ENCODE measurements at regions not wholly inside any gene's neighbourhood (a gene's known extent, or its start where the extent isn't known, plus 50 kb on each side); places are given as distances from the start of the nearest gene placed in this dataset.
"Not testable (repeated sequence)": the region's sequence is repeated elsewhere in the genome, so short reads cannot be mapped to it uniquely, and the experiment has no call there.

DNA sequence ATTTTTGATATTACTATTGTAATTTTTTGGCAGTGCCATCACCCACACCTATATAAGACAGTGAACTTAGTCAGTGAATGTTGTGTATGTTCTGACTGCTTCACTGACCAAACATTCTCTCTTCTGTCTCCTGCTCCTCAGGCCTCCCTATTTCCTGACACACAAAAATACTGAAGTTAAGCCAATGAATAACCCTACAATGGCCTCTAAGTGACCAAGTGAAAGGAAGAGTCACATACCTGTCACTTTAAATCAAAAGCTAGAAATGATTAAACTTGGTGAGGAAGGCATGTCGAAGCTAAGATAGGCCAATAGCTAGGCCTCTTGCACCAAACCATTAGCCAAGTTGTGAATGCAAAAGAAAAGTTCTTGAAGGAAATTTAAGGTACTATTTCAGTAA, 151.9 kb downstream of the RND3 start:
- no peaks in the 10 kb centered on the region for H3K27me3 ChIP-seq
- no peak for DNase-seq
- H3K9me3 ChIP-seq: no peaks in the 10 kb centered on the region
- no peaks in the 10 kb centered on the region for H3K36me3 ChIP-seq
- H3K4me1 ChIP-seq: no peaks in the 10 kb centered on the region
- TF ChIP-seq, protein P1, sequence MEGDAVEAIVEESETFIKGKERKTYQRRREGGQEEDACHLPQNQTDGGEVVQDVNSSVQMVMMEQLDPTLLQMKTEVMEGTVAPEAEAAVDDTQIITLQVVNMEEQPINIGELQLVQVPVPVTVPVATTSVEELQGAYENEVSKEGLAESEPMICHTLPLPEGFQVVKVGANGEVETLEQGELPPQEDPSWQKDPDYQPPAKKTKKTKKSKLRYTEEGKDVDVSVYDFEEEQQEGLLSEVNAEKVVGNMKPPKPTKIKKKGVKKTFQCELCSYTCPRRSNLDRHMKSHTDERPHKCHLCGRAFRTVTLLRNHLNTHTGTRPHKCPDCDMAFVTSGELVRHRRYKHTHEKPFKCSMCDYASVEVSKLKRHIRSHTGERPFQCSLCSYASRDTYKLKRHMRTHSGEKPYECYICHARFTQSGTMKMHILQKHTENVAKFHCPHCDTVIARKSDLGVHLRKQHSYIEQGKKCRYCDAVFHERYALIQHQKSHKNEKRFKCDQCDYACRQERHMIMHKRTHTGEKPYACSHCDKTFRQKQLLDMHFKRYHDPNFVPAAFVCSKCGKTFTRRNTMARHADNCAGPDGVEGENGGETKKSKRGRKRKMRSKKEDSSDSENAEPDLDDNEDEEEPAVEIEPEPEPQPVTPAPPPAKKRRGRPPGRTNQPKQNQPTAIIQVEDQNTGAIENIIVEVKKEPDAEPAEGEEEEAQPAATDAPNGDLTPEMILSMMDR (IDR thresholded peaks at IDR 0.05; ENCODE audit: low read depth, low read length): no peak
- no peak overlapping the region for H3K4me3 ChIP-seq (ENCODE audit: low read depth, low read length)

DNA sequence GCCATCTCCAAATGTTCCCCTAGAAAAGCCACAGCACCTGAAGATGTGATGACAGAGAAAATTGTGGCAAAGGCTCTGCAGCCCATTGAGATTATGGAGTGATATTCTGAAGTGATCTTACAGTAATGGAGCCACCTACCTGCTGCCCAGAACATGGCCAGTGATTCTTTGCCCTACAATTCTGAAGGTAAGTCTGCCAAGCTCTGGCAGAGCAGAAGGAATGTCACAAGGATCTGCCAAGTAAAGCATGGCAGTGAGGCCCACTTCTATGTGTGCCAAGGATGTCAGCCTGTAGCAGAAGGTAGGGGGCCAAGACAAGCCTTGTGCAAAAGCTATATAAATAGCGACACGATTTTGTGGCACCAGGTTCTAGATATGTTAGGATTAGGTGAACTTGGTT, 155.1 kb downstream of the RND3 start:
- no peaks in the 10 kb centered on the region for H3K36me3 ChIP-seq
- no peak overlapping the region for H3K4me3 ChIP-seq (ENCODE audit: low read depth, low read length)
- H3K4me1 ChIP-seq: no peaks in the 10 kb centered on the region
- H3K9me3 ChIP-seq: no peaks in the 10 kb centered on the region
- DNase-seq: no peak
- no peaks in the 10 kb centered on the region for H3K27me3 ChIP-seq
- TF ChIP-seq, protein P1 (IDR thresholded peaks at IDR 0.05; ENCODE audit: low read depth, low read length): no peak

DNA sequence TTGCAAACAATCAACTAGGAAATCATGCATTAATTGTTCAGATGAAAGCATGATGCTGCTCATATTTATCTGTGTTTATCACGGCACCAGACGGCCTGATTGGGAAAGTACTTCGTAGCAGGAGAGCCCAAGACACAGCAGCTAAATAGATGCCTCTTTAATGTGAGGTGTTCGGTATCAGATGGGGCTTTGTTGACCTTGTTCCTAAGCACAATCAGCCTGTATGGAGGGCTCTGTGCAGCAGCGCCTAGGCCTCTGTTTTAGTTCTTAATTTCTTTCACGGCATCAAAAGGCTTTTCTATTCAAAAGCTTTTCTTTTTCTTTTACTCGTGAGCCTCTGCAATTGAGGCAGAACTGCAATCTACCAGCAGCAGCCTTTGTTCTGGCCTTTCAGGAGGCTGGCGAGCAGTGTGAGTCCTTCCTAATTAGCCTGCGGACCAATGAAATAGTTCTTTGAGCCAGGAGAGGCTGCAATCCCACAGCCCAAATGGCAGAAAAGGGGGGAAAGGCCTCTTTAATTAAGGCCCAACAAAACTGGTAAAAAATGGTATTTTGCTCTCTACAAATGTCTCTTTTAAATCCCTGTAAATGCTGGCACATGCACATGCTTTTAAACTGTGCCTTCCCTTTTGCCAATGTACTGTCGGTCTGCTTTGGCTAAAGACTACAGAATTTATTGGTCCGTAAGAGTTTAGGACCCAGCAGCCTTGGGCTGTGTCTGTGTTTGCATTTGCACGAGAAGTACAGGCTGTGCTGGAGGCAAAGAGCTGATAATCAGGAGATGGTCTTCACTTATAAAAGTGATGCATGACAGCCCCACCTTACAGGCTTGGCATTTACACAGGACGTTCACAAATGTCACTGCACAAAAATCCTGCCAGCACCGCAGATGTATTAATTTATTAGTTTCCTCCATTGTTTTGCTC, 159.6 kb downstream of the RND3 start:
- DNase-seq: no peak
- H3K27me3 ChIP-seq: no peaks in the 10 kb centered on the region
- TF ChIP-seq, protein P1 (IDR thresholded peaks at IDR 0.05; ENCODE audit: low read depth, low read length): no peak
- H3K9me3 ChIP-seq: no peaks in the 10 kb centered on the region
- 0 out of 2 replicates have a peak, but pooled peaks cover 7% of the 10 kb centered on the region for H3K4me1 ChIP-seq
- H3K36me3 ChIP-seq: no peaks in the 10 kb centered on the region
- H3K4me3 ChIP-seq (ENCODE audit: low read depth, low read length): no peak overlapping the region

DNA sequence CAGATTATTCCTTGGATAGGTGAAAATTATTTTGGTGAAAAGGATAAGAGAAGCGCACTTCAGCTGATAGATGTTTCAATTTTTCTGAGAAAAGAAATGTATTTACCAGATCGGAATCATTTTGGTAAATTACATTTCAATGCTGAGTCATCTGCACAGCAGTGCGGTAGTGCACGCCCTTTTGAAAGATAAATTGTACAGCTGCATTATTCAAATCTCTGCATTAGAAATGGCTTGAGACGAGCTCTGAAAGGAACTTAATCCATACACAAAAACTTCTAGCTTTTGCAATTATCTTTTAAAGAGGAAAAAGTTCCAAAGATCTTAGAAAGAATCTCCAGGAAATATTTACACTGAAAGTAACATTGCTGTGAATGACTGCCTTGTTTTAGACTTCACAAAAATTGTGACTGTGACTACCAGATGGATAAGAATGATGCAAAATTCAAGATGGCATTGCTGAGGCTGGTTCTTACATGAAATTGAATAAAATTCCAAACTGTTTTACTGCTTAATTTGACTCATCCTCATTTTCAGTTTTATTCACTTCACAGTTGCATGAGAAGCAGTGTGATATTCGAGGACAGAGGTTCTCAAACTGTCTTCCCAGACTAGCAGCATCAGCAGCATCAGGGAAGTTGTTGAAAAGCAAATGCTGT, 161.7 kb downstream of the RND3 start:
- Histone ChIP-seq H3K9me3 (no peaks in the 10 kb centered on the region), H3K4me3 (ENCODE audit: low read depth, low read length) (no peak overlapping the region), H3K4me1 (0 out of 2 replicates have a peak, but pooled peaks cover 7% of the 10 kb centered on the region), H3K36me3 (no peaks in the 10 kb centered on the region), H3K27me3 (no peaks in the 10 kb centered on the region)
- TF ChIP-seq, protein P1 (IDR thresholded peaks at IDR 0.05; ENCODE audit: low read depth, low read length): no peak
- no peak for DNase-seq

DNA sequence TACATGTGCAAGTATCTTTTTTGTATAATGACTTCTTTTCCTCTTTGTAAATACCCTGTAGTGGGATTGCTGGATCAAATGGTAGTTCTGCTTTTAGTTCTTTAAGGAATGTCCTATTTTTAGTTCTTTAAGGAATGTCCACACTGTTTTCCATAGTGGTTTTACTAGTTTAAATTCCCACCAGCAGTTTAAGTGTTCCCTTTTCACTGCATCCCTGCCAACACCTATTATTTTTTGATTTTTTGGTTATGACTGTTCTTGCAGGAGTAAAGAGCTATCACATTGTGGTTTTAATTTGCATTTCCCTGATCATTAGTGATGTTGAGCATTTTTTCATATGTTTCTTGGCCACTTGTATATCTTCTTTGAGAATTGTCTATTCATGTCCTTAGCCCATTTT, 164.4 kb downstream of the RND3 start:
- H3K36me3 ChIP-seq; H3K4me3 ChIP-seq (ENCODE audit: low read depth, low read length); DNase-seq; H3K27me3 ChIP-seq; H3K9me3 ChIP-seq; H3K4me1 ChIP-seq: not testable (repeated sequence)

DNA sequence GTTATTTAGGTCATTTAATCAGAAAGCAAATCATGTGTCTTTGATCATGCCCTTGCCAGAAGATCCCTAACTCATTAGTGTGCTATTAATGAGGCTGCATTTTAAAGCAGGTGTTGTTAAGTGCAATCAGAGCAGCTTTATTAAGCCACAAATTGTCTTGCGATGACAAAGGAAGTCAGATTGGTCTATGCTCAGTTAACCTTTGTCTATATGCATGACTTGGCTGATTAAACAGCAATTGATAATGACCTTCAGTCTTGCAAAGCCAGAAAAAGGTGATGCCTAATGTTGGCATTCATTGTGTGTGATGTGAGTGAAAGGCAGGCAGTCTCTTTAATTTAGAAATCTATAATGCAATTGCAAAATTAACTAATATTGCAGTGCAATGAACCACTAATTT, 166.9 kb downstream of the RND3 start:
- H3K9me3 ChIP-seq: no peaks in the 10 kb centered on the region
- H3K4me3 ChIP-seq (ENCODE audit: low read depth, low read length): no peak overlapping the region
- H3K27me3 ChIP-seq: no peaks in the 10 kb centered on the region
- no peak for DNase-seq
- H3K4me1 ChIP-seq: 0 out of 2 replicates have a peak, but pooled peaks cover 3% of the 10 kb centered on the region
- TF ChIP-seq, protein P1 (IDR thresholded peaks at IDR 0.05; ENCODE audit: low read depth, low read length): no peak
- no peaks in the 10 kb centered on the region for H3K36me3 ChIP-seq

Measured in BE2C (cell line).